GM18498 (cell line): ENCODE measurements at regions not wholly inside any gene's neighbourhood (a gene's known extent, or its start where the extent isn't known, plus 50 kb on each side); places are given as distances from the start of the nearest gene placed in this dataset.

Experiments
- ATAC-seq: cut with Tn5 transposase; IDR thresholded peaks from one replicate; pipeline ENCODE4 v1.9.1; 2021; ENCODE audit warnings: mild to moderate bottlenecking, moderate library complexity; ENCODE audit not compliant: unreplicated experiment

GRCh38 chr14:42872786-42873185 is 1266.1 kb downstream of the LRFN5 start:
- ATAC-seq = no peak

GRCh38 chr14:42869681-42870080 is 1263.0 kb downstream of the LRFN5 start:
- no peak for ATAC-seq

- no peak for ATAC-seq
These were observed 1255.4 kb downstream of the LRFN5 start for GRCh38 chr14:42862114-42862513.

- no peak for ATAC-seq
These were observed 1253.7 kb downstream of the LRFN5 start for GRCh38 chr14:42860371-42860770.

GRCh38 chr14:42856106-42856505 is 1249.4 kb downstream of the LRFN5 start:
- ATAC-seq = no peak

- no peak for ATAC-seq
These were observed 1248.4 kb downstream of the LRFN5 start for GRCh38 chr14:42855085-42855484.

GRCh38 chr14:42854061-42854460 is 1247.4 kb downstream of the LRFN5 start:
- ATAC-seq = no peak

GRCh38 chr14:42848652-42849051 is 1242.0 kb downstream of the LRFN5 start:
- no peak for ATAC-seq

- ATAC-seq = no peak
These were observed 1208.1 kb downstream of the LRFN5 start for GRCh38 chr14:42814817-42815216.

GRCh38 chr14:42806909-42807315 is 1200.2 kb downstream of the LRFN5 start:
- no peak for ATAC-seq

- ATAC-seq = no peak
These were observed 1197.5 kb downstream of the LRFN5 start for GRCh38 chr14:42804141-42804540.

GRCh38 chr14:42802346-42802745 is 1195.7 kb downstream of the LRFN5 start:
- ATAC-seq = no peak

- no peak for ATAC-seq
These were observed 1185.5 kb downstream of the LRFN5 start for GRCh38 chr14:42792166-42792565.

- ATAC-seq = no peak
These were observed 1176.1 kb downstream of the LRFN5 start for GRCh38 chr14:42782754-42783153.

- no peak for ATAC-seq
These were observed 1172.3 kb downstream of the LRFN5 start for GRCh38 chr14:42778984-42779383.

- no peak for ATAC-seq
These were observed 1144.1 kb downstream of the LRFN5 start for GRCh38 chr14:42750771-42751170.

- ATAC-seq = no peak
These were observed 1135.4 kb downstream of the LRFN5 start for GRCh38 chr14:42742084-42742483.

GRCh38 chr14:42736408-42736807 is 1129.7 kb downstream of the LRFN5 start:
- ATAC-seq = no peak

- no peak for ATAC-seq
These were observed 1127.4 kb downstream of the LRFN5 start for GRCh38 chr14:42734041-42734440.

GRCh38 chr14:42732005-42732404 is 1125.3 kb downstream of the LRFN5 start:
- no peak for ATAC-seq

GRCh38 chr14:42731480-42731879 is 1124.8 kb downstream of the LRFN5 start:
- no peak for ATAC-seq

GRCh38 chr14:42729681-42730080 is 1123.0 kb downstream of the LRFN5 start:
- ATAC-seq = no peak

GRCh38 chr14:42719391-42719790 is 1112.7 kb downstream of the LRFN5 start:
- ATAC-seq = no peak

- ATAC-seq = no peak
These were observed 1108.6 kb downstream of the LRFN5 start for GRCh38 chr14:42715316-42715715.
